ENCODE measurements at regions not wholly inside any gene's neighbourhood (a gene's known extent, or its start where the extent isn't known, plus 50 kb on each side); places are given as distances from the start of the nearest gene placed in this dataset.

DNA sequence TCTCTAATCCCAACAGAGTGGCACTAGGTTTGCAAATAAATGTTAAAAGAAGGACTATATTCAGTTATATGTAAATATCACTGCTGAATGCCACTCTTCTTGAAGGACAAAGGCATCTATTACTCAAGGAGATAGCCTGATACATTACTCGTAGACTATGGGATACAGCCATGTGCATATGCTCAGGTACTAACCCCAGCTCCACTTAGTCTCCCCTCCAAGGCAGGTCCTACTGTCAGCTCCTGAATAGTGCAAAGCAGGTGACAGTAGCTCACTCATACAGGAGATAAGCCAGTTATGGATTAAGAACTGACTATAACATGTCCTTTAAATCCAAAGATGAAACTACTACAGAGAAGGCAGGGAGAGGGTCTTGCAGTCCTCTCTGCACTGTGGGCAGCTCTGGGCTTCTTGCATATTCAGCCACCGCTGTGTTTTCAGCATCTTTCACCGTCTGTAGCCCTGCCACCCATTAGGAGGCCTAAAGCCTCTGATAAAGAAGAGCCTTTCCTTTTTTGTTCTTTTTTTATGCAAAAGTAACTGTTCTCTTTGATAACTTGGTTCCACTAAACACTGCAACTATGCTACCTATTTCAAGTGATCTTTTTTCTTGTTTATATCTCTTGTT, 135.1 kb upstream of the EPB41L3 start:
- TF ChIP-seq, protein P1, sequence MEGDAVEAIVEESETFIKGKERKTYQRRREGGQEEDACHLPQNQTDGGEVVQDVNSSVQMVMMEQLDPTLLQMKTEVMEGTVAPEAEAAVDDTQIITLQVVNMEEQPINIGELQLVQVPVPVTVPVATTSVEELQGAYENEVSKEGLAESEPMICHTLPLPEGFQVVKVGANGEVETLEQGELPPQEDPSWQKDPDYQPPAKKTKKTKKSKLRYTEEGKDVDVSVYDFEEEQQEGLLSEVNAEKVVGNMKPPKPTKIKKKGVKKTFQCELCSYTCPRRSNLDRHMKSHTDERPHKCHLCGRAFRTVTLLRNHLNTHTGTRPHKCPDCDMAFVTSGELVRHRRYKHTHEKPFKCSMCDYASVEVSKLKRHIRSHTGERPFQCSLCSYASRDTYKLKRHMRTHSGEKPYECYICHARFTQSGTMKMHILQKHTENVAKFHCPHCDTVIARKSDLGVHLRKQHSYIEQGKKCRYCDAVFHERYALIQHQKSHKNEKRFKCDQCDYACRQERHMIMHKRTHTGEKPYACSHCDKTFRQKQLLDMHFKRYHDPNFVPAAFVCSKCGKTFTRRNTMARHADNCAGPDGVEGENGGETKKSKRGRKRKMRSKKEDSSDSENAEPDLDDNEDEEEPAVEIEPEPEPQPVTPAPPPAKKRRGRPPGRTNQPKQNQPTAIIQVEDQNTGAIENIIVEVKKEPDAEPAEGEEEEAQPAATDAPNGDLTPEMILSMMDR (conservative IDR thresholded peaks at IDR 0.05; ENCODE audit: low read depth in 2 of 2): no peak
- TF ChIP-seq POLR2AphosphoS5 (IDR thresholded peaks at IDR 0.05; ENCODE audit: low read depth) (no peak), ZNF114 (CRISPR knock-in tag; IDR thresholded peaks at IDR 0.05) (no peak), EZH2phosphoT487 (IDR thresholded peaks at IDR 0.05; ENCODE audit: unreplicated experiment) (no peak), EZH2 (IDR thresholded peaks at IDR 0.05; ENCODE audit: low read depth, unreplicated experiment) (no peak), STAT1 (IDR thresholded peaks at IDR 0.05; ENCODE audit: unreplicated experiment) (no peak), JUNB (IDR thresholded peaks at IDR 0.05; ENCODE audit: unreplicated experiment) (no peak), CREB1 (CRISPR knock-in tag; IDR thresholded peaks at IDR 0.05; ENCODE audit: low read depth) (no peak), ZNF331 (CRISPR knock-in tag; IDR thresholded peaks at IDR 0.05; ENCODE audit: low read depth) (no peak)
- TF ChIP-seq, protein P2, sequence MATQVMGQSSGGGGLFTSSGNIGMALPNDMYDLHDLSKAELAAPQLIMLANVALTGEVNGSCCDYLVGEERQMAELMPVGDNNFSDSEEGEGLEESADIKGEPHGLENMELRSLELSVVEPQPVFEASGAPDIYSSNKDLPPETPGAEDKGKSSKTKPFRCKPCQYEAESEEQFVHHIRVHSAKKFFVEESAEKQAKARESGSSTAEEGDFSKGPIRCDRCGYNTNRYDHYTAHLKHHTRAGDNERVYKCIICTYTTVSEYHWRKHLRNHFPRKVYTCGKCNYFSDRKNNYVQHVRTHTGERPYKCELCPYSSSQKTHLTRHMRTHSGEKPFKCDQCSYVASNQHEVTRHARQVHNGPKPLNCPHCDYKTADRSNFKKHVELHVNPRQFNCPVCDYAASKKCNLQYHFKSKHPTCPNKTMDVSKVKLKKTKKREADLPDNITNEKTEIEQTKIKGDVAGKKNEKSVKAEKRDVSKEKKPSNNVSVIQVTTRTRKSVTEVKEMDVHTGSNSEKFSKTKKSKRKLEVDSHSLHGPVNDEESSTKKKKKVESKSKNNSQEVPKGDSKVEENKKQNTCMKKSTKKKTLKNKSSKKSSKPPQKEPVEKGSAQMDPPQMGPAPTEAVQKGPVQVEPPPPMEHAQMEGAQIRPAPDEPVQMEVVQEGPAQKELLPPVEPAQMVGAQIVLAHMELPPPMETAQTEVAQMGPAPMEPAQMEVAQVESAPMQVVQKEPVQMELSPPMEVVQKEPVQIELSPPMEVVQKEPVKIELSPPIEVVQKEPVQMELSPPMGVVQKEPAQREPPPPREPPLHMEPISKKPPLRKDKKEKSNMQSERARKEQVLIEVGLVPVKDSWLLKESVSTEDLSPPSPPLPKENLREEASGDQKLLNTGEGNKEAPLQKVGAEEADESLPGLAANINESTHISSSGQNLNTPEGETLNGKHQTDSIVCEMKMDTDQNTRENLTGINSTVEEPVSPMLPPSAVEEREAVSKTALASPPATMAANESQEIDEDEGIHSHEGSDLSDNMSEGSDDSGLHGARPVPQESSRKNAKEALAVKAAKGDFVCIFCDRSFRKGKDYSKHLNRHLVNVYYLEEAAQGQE (IDR thresholded peaks at IDR 0.05; ENCODE audit: unreplicated experiment): no peak
- TF ChIP-seq, protein P3, sequence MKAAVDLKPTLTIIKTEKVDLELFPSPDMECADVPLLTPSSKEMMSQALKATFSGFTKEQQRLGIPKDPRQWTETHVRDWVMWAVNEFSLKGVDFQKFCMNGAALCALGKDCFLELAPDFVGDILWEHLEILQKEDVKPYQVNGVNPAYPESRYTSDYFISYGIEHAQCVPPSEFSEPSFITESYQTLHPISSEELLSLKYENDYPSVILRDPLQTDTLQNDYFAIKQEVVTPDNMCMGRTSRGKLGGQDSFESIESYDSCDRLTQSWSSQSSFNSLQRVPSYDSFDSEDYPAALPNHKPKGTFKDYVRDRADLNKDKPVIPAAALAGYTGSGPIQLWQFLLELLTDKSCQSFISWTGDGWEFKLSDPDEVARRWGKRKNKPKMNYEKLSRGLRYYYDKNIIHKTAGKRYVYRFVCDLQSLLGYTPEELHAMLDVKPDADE (IDR thresholded peaks at IDR 0.05): no peak
